Spleen (tissue), 7 donors: ENCODE measurements at regions not wholly inside any gene's neighbourhood (a gene's known extent, or its start where the extent isn't known, plus 50 kb on each side); places are given as distances from the start of the nearest gene placed in this dataset.

ENCODE experiments used
- CTCF ChIP-seq, 11 experiments: fragments of 200-600 bp in 7 of 11; fragments of 450-650 bp in 4 of 11; sonication (generic) in 4 of 11; IDR thresholded peaks in 8 of 11; conservative IDR thresholded peaks in 3 of 11; 1 replicate in 7 of 11; 2 replicates in 4 of 11; pipeline versions ENCODE4 v1.4.0 to v1.8.0; 2016 to 2021; ENCODE audit warnings: antibody characterized with exemption in 11 of 11, inconsistent platforms in 4 of 11, mild to moderate bottlenecking in 1 of 11
- POLR2AphosphoS5 ChIP-seq, 3 donors: sonication (generic); formaldehyde crosslinking; IDR thresholded peaks; one replicate each; pipeline ENCODE4 v1.5.1; 2017; ENCODE audit warnings: antibody characterized with exemption in 3 of 3
- donor health status: DM: no; HTN: no; CAD: no; lungs with moderate emphysema.
- donor health status: DM: no; HTN: no; CAD: no.
- donor health status: DM: no; HTN: no; CAD: no.

- no peak for TF ChIP-seq CTCF (IDR thresholded peaks at IDR 0.05 in 8 of 11, conservative IDR thresholded peaks at IDR 0.05 in 3 of 11)
- TF ChIP-seq POLR2AphosphoS5 (IDR thresholded peaks at IDR 0.05), result no peak
Measured at GRCh38 chr7:13017881-13018280, 330.4 kb downstream of the ARL4A start.
